Mammary epithelial cell (primary cell): ENCODE measurements at regions not wholly inside any gene's neighbourhood (a gene's known extent, or its start where the extent isn't known, plus 50 kb on each side); places are given as distances from the start of the nearest gene placed in this dataset.

ENCODE experiments used
- CTCF ChIP-seq, 2 donors: IDR thresholded peaks in 1 of 2; conservative IDR thresholded peaks in 1 of 2; 2 replicates each; pipeline ENCODE4 v1.5.1; 2011 to 2012; ENCODE audit warnings: inconsistent platforms in 2 of 2, low read length in 2 of 2, mild to moderate bottlenecking in 2 of 2, control low read depth in 1 of 2, low read depth in 1 of 2; ENCODE audit not compliant: insufficient read depth in 1 of 2; ENCODE audit errors: extremely low read depth in 1 of 2
- EZH2 ChIP-seq: IDR thresholded peaks from 2 replicates; pipeline ENCODE4 v1.6.1; 2012; ENCODE audit warnings: low read length, inconsistent platforms, borderline replicate concordance

- no peak for TF ChIP-seq CTCF (conservative IDR thresholded peaks at IDR 0.05 in 1 of 2, IDR thresholded peaks at IDR 0.05 in 1 of 2; ENCODE audit: extremely low read depth in 1 of 2, insufficient read depth in 1 of 2, low read depth in 1 of 2, low read length in 2 of 2)
- TF ChIP-seq EZH2, result no peak
Observed at GRCh38 chr11:23611726-23612125, 751.5 kb upstream of the CCDC179 start.
